ENCODE measurements at regions not wholly inside any gene's neighbourhood (a gene's known extent, or its start where the extent isn't known, plus 50 kb on each side); places are given as distances from the start of the nearest gene placed in this dataset.

GRCh38 chr9:11233696-11234095 lies 620.9 kb upstream of the PTPRD start:
- TF ChIP-seq ZNF274 (IDR thresholded peaks at IDR 0.05; ENCODE audit: low read depth, low read length) (no peak), YY1 (IDR thresholded peaks at IDR 0.05; ENCODE audit: insufficient read depth, insufficient read length) (no peak)
- H3K36me3 ChIP-seq (ENCODE audit: insufficient read depth, insufficient read length, low read length): no peaks in the 10 kb centered on the region
- H3K27me3 ChIP-seq (ENCODE audit: insufficient read depth, insufficient read length): no peaks in the 10 kb centered on the region
- no peaks in the 10 kb centered on the region for H3K4me1 ChIP-seq (ENCODE audit: insufficient read depth, insufficient read length)
- DNase-seq (ENCODE audit: low read depth, low spot score): no peak
- no peak overlapping the region for H3K9ac ChIP-seq (ENCODE audit: insufficient read length, low read depth)
- H3K4me3 ChIP-seq (ENCODE audit: insufficient read length, low read depth): no peak overlapping the region
- H3K9me3 ChIP-seq (ENCODE audit: insufficient read depth, low read length): 0 out of 2 replicates have a peak, but pooled peaks cover 7% of the 10 kb centered on the region

GRCh38 chr9:11235061-11235460 lies 622.3 kb upstream of the PTPRD start:
- TF ChIP-seq SUZ12 (IDR thresholded peaks at IDR 0.05; ENCODE audit: extremely low read depth, insufficient read depth, insufficient read length) (no peak), ZNF274 (IDR thresholded peaks at IDR 0.05; ENCODE audit: low read depth, low read length) (no peak), YY1 (IDR thresholded peaks at IDR 0.05; ENCODE audit: insufficient read depth, insufficient read length) (no peak)
- no peaks in the 10 kb centered on the region for H3K4me1 ChIP-seq (ENCODE audit: insufficient read depth, insufficient read length)
- no peaks in the 10 kb centered on the region for H3K36me3 ChIP-seq (ENCODE audit: insufficient read depth, insufficient read length, low read length)
- no peaks in the 10 kb centered on the region for H3K27me3 ChIP-seq (ENCODE audit: insufficient read depth, insufficient read length)
- no peak overlapping the region for H3K9ac ChIP-seq (ENCODE audit: insufficient read length, low read depth)
- H3K9me3 ChIP-seq (ENCODE audit: insufficient read depth, low read length): 0 out of 2 replicates have a peak, but pooled peaks cover under 1% of the 10 kb centered on the region
- H3K4me3 ChIP-seq (ENCODE audit: insufficient read length, low read depth): no peak overlapping the region
- DNase-seq (ENCODE audit: low read depth, low spot score): no peak

GRCh38 chr9:11241779-11242178 lies 629.0 kb upstream of the PTPRD start:
- Histone ChIP-seq H3K36me3 (ENCODE audit: insufficient read depth, insufficient read length, low read length) (no peaks in the 10 kb centered on the region), H3K9ac (ENCODE audit: insufficient read length, low read depth) (no peak overlapping the region), H3K4me1 (ENCODE audit: insufficient read depth, insufficient read length) (no peaks in the 10 kb centered on the region), H3K4me3 (ENCODE audit: insufficient read length, low read depth) (no peak overlapping the region), H3K9me3 (ENCODE audit: insufficient read depth, low read length) (peaks cover 13% of the 10 kb centered on the region; the same call in 1 of the 2 replicates), H3K27me3 (ENCODE audit: insufficient read depth, insufficient read length) (no peaks in the 10 kb centered on the region)
- DNase-seq (ENCODE audit: low read depth, low spot score): no peak
- no peak for TF ChIP-seq ZNF274 (IDR thresholded peaks at IDR 0.05; ENCODE audit: low read depth, low read length)

- H3K9me3 ChIP-seq (ENCODE audit: insufficient read depth, low read length): 0 out of 2 replicates have a peak, but pooled peaks cover 5% of the 10 kb centered on the region
- H3K4me3 ChIP-seq (ENCODE audit: insufficient read length, low read depth): no peak overlapping the region
- no peaks in the 10 kb centered on the region for H3K36me3 ChIP-seq (ENCODE audit: insufficient read depth, insufficient read length, low read length)
- no peaks in the 10 kb centered on the region for H3K4me1 ChIP-seq (ENCODE audit: insufficient read depth, insufficient read length)
- DNase-seq (ENCODE audit: low read depth, low spot score): no peak
- TF ChIP-seq SUZ12 (IDR thresholded peaks at IDR 0.05; ENCODE audit: extremely low read depth, insufficient read depth, insufficient read length) (no peak), ZNF274 (IDR thresholded peaks at IDR 0.05; ENCODE audit: low read depth, low read length) (no peak), YY1 (IDR thresholded peaks at IDR 0.05; ENCODE audit: insufficient read depth, insufficient read length) (no peak)
- no peaks in the 10 kb centered on the region for H3K27me3 ChIP-seq (ENCODE audit: insufficient read depth, insufficient read length)
- H3K9ac ChIP-seq (ENCODE audit: insufficient read length, low read depth): no peak overlapping the region
Observed at GRCh38 chr9:11257992-11258391, 645.2 kb upstream of the PTPRD start.

- Histone ChIP-seq H3K4me1 (ENCODE audit: insufficient read depth, insufficient read length) (no peaks in the 10 kb centered on the region), H3K9me3 (ENCODE audit: insufficient read depth, low read length) (peaks cover 36% of the 10 kb centered on the region), H3K4me3 (ENCODE audit: insufficient read length, low read depth) (no peak overlapping the region), H3K9ac (ENCODE audit: insufficient read length, low read depth) (no peak overlapping the region), H3K27me3 (ENCODE audit: insufficient read depth, insufficient read length) (no peaks in the 10 kb centered on the region), H3K36me3 (ENCODE audit: insufficient read depth, insufficient read length, low read length) (no peaks in the 10 kb centered on the region)
- TF ChIP-seq ZNF274 (IDR thresholded peaks at IDR 0.05; ENCODE audit: low read depth, low read length) (no peak), SUZ12 (IDR thresholded peaks at IDR 0.05; ENCODE audit: extremely low read depth, insufficient read depth, insufficient read length) (no peak), YY1 (IDR thresholded peaks at IDR 0.05; ENCODE audit: insufficient read depth, insufficient read length) (no peak)
- DNase-seq (ENCODE audit: low read depth, low spot score): peak; percentile 9
Observed at GRCh38 chr9:11269036-11269435, 656.2 kb upstream of the PTPRD start.

- Histone ChIP-seq H3K36me3 (ENCODE audit: insufficient read depth, insufficient read length, low read length) (no peaks in the 10 kb centered on the region), H3K9ac (ENCODE audit: insufficient read length, low read depth) (no peak overlapping the region), H3K4me3 (ENCODE audit: insufficient read length, low read depth) (no peak overlapping the region), H3K4me1 (ENCODE audit: insufficient read depth, insufficient read length) (no peaks in the 10 kb centered on the region), H3K27me3 (ENCODE audit: insufficient read depth, insufficient read length) (no peaks in the 10 kb centered on the region), H3K9me3 (ENCODE audit: insufficient read depth, low read length) (0 out of 2 replicates have a peak, but pooled peaks cover 3% of the 10 kb centered on the region)
- DNase-seq (ENCODE audit: low read depth, low spot score): no peak
- no peak for TF ChIP-seq YY1 (IDR thresholded peaks at IDR 0.05; ENCODE audit: insufficient read depth, insufficient read length)
- TF ChIP-seq ZNF274 (IDR thresholded peaks at IDR 0.05; ENCODE audit: low read depth, low read length): no peak
- no peak for TF ChIP-seq SUZ12 (IDR thresholded peaks at IDR 0.05; ENCODE audit: extremely low read depth, insufficient read depth, insufficient read length)
Observed at GRCh38 chr9:11275158-11275695, 662.4 kb upstream of the PTPRD start.

- H3K36me3 ChIP-seq (ENCODE audit: insufficient read depth, insufficient read length, low read length): no peaks in the 10 kb centered on the region
- TF ChIP-seq YY1 (IDR thresholded peaks at IDR 0.05; ENCODE audit: insufficient read depth, insufficient read length) (no peak), ZNF274 (IDR thresholded peaks at IDR 0.05; ENCODE audit: low read depth, low read length) (no peak), SUZ12 (IDR thresholded peaks at IDR 0.05; ENCODE audit: extremely low read depth, insufficient read depth, insufficient read length) (no peak)
- H3K27me3 ChIP-seq (ENCODE audit: insufficient read depth, insufficient read length): no peaks in the 10 kb centered on the region
- DNase-seq (ENCODE audit: low read depth, low spot score): no peak
- no peak overlapping the region for H3K9ac ChIP-seq (ENCODE audit: insufficient read length, low read depth)
- H3K9me3 ChIP-seq (ENCODE audit: insufficient read depth, low read length): 0 out of 2 replicates have a peak, but pooled peaks cover 5% of the 10 kb centered on the region
- no peak overlapping the region for H3K4me3 ChIP-seq (ENCODE audit: insufficient read length, low read depth)
- H3K4me1 ChIP-seq (ENCODE audit: insufficient read depth, insufficient read length): no peaks in the 10 kb centered on the region
Observed at GRCh38 chr9:11312966-11313365, 700.2 kb upstream of the PTPRD start.
